ENCODE measurements at regions not wholly inside any gene's neighbourhood (a gene's known extent, or its start where the extent isn't known, plus 50 kb on each side); places are given as distances from the start of the nearest gene placed in this dataset.

DNA sequence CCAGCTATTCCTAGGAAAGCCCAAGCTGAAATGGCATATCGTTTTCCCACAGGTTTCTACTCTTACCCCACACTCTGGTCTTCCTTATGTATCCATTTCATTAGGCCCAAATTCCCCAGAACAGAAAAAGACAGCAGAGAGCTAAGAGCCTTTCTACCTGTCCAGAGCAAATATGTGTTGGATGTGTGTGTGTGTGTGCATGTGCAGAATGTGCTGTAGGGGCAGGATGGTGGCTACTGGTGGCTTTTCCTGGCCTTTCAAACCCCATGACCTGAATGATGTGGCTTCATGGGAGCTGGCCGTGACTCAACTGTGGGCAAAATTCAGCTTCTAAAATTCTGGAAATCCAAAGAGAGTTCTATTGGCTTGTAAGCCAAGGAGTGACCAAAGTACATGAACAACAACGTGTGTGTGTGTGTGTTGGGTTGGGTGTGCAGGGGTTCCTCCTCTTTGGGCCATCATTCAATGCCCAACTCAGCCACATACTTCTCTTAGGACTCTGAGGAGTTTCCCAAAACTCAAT, 421.4 kb upstream of the CADM1 start:
- no peaks in the 10 kb centered on the region for H3K27me3 ChIP-seq (ENCODE audit: control insufficient read depth, insufficient read depth, low read length)

DNA sequence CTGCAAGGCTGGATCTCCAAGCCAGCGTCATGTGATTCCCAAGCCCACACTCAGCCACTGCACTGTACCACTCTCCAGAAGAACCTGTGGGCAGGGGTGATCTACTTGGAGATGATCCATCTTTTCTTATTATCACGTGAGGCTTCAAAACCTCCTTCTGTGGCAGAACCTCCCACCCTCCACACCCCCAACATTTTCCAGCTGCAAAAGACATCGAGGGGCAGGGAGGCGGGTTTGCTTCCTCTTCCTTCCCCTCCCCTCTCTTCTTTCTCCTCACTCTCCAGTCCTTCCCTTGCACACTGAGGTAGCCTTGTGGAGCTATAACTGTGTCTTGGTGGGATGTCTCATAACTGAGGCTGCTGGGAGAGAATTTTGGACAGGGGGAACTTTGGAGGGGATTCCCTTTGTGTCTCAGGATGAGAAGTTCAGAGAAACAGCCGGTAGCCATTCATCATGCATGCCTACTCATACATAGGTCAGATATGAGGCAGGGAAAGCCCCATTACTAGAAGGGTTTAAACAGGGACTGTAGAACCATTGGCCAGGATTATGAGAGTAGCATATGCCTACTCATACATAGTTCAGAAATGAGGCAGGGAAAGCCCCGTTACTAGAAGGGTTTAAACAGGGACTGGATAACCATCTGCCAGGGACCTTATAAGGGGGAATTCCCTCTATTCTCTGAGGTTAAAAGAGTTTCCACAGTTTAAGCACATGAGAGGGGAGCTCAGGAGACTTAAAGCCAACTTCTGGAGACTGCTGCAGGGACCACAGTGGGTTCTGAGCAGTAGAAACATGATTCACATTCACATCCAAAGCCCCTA, 420.7 kb upstream of the CADM1 start:
- Histone ChIP-seq H3K4me3 (ENCODE audit: low read length) (no peak overlapping the region), H3K36me3 (ENCODE audit: control insufficient read depth, low read depth, low read length) (no peaks in the 10 kb centered on the region), H3K9me3 (ENCODE audit: control insufficient read depth, low read depth, low read length) (no peaks in the 10 kb centered on the region), H3K27ac (ENCODE audit: low read length) (no peak overlapping the region), H3K27me3 (ENCODE audit: control insufficient read depth, insufficient read depth, low read length) (no peaks in the 10 kb centered on the region), H3K4me1 (ENCODE audit: control insufficient read depth, low read depth, low read length) (no peaks in the 10 kb centered on the region), H3K9ac (ENCODE audit: low read length) (no peak overlapping the region)

More for the DNA sequence above, 421.4 kb upstream of the CADM1 start:
- H3K4me1 ChIP-seq (ENCODE audit: control insufficient read depth, low read depth, low read length) = no peaks in the 10 kb centered on the region
- no peaks in the 10 kb centered on the region for H3K9me3 ChIP-seq (ENCODE audit: control insufficient read depth, low read depth, low read length)
- H3K9ac ChIP-seq (ENCODE audit: low read length) = no peak overlapping the region
- H3K27ac ChIP-seq (ENCODE audit: low read length) = no peak overlapping the region
- H3K4me3 ChIP-seq (ENCODE audit: low read length) = no peak overlapping the region
- no peaks in the 10 kb centered on the region for H3K36me3 ChIP-seq (ENCODE audit: control insufficient read depth, low read depth, low read length)

DNA sequence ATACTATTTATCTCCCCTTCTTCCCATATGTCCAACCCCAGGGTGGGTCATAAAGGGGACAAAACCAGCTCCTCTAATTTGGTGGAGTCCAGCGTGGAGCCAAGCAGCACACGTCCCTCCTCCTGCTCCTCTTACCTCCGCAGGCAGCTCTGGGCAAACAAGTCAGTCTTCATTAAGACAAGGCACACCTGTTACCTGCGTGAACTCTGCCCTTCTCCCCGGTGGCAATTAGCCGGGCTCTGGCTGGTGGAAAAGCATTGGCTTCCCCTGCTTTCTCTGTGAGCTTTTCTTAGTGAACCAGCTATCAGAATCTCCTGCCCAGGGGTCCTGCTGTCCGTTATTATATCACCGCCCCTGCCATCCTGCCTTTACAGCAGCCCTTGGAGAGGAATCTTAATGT, 418.7 kb upstream of the CADM1 start:
- H3K27ac ChIP-seq (ENCODE audit: low read length) = no peak overlapping the region
- H3K9ac ChIP-seq (ENCODE audit: low read length) = no peak overlapping the region
- H3K4me1 ChIP-seq (ENCODE audit: control insufficient read depth, low read depth, low read length) = peaks cover 2% of the 10 kb centered on the region
- H3K4me3 ChIP-seq (ENCODE audit: low read length) = no peak overlapping the region
- H3K9me3 ChIP-seq (ENCODE audit: control insufficient read depth, low read depth, low read length) = no peaks in the 10 kb centered on the region
- H3K36me3 ChIP-seq (ENCODE audit: control insufficient read depth, low read depth, low read length) = no peaks in the 10 kb centered on the region
- no peaks in the 10 kb centered on the region for H3K27me3 ChIP-seq (ENCODE audit: control insufficient read depth, insufficient read depth, low read length)

DNA sequence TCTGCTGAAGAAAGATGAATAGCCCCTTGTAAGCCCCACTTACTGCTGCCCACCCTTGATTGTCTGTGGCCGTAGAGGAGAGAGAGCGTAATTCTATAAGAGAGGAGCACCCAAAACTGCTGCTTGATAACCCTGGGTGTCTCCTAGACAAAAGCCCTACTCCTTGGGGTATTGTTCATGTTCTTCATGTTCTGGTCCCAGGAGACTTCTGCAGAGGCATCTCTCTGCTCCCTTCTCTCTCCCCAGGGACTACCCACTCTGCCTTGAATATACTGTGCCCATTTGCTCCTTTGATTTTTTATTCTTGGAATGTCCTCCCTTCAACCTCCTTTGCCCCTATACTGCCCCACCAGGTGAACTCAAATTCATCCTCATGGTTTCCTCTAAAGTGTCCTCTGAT, 417.8 kb upstream of the CADM1 start:
- Histone ChIP-seq H3K27me3 (ENCODE audit: control insufficient read depth, insufficient read depth, low read length) (no peaks in the 10 kb centered on the region), H3K4me1 (ENCODE audit: control insufficient read depth, low read depth, low read length) (peaks cover 2% of the 10 kb centered on the region), H3K9ac (ENCODE audit: low read length) (no peak overlapping the region), H3K36me3 (ENCODE audit: control insufficient read depth, low read depth, low read length) (no peaks in the 10 kb centered on the region), H3K4me3 (ENCODE audit: low read length) (no peak overlapping the region), H3K9me3 (ENCODE audit: control insufficient read depth, low read depth, low read length) (no peaks in the 10 kb centered on the region), H3K27ac (ENCODE audit: low read length) (no peak overlapping the region)

DNA sequence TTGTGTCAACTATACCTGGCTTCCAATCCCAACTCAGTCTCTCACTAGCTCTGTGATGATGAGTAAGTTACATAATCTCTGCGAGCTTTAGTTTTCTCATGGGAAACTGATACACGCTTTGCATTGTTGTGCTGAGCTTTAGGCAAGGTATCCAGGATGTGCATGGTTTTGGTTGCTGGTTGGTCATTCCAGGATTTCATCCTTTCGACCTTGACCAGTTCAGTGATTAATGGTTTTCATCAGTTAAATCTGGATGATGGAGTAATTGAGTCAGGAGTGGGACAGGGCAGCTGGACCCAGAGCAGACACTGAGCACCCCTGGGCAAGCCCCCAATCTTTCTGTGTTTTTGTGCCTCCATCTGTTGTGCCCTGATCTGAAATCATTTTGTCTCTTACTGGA, 417.3 kb upstream of the CADM1 start:
- Histone ChIP-seq H3K9ac (ENCODE audit: low read length) (no peak overlapping the region), H3K4me1 (ENCODE audit: control insufficient read depth, low read depth, low read length) (peaks cover 2% of the 10 kb centered on the region), H3K36me3 (ENCODE audit: control insufficient read depth, low read depth, low read length) (no peaks in the 10 kb centered on the region), H3K4me3 (ENCODE audit: low read length) (no peak overlapping the region), H3K9me3 (ENCODE audit: control insufficient read depth, low read depth, low read length) (no peaks in the 10 kb centered on the region), H3K27ac (ENCODE audit: low read length) (no peak overlapping the region), H3K27me3 (ENCODE audit: control insufficient read depth, insufficient read depth, low read length) (no peaks in the 10 kb centered on the region)

DNA sequence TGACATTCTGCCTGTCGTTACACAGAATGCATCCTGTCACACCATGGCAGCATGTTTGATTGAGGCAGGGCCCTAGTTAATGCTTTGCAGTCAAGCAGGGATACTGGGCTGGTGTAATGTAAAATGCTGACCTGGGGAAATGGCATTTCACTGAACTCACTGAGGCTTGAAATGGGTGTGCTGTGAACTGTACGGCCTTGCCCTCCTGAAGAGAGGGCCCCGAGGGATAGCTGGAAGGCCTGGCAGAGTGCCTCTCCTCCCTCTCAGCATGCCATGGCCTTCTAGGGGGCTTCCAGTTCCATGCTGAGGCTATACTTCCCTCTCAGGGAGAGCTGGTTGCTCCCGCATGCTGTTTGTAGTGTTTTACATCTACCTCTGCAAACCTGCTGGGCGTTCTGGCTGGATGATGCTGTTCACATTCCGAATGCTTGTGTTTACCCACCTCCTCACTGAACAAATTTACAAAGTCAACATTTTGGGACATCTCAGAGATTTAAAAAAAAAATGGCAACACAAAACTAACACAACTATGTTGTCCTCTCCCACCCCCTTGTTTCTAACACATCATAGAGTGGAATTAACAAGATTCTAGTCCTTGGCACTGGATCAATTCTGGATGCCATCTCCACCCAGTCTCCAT, 416.7 kb upstream of the CADM1 start:
- H3K27ac ChIP-seq (ENCODE audit: low read length) = no peak overlapping the region
- H3K27me3 ChIP-seq (ENCODE audit: control insufficient read depth, insufficient read depth, low read length) = no peaks in the 10 kb centered on the region
- peaks cover 2% of the 10 kb centered on the region for H3K4me1 ChIP-seq (ENCODE audit: control insufficient read depth, low read depth, low read length)
- H3K9me3 ChIP-seq (ENCODE audit: control insufficient read depth, low read depth, low read length) = no peaks in the 10 kb centered on the region
- H3K36me3 ChIP-seq (ENCODE audit: control insufficient read depth, low read depth, low read length) = no peaks in the 10 kb centered on the region
- no peak overlapping the region for H3K4me3 ChIP-seq (ENCODE audit: low read length)
- H3K9ac ChIP-seq (ENCODE audit: low read length) = no peak overlapping the region

DNA sequence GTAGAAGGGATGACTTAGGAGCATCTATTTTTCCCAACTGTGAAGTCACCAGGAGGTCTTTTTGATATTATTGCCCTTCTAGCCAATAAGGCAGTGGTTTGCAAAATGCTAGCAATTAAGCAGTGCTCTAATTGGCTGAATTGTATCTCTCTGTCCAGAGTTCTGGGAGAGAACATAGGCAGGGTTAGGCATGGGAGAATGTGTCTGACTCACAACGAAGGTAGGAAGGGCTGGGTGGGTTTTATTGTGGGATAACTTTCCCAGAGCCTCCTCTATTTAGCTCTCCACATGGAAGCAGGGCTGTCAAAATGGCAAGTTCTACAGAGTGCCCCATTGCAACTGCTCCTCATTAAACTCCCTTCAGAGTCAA, 415.9 kb upstream of the CADM1 start:
- Histone ChIP-seq H3K27ac (ENCODE audit: low read length) (no peak overlapping the region), H3K4me3 (ENCODE audit: low read length) (no peak overlapping the region), H3K9me3 (ENCODE audit: control insufficient read depth, low read depth, low read length) (no peaks in the 10 kb centered on the region), H3K36me3 (ENCODE audit: control insufficient read depth, low read depth, low read length) (no peaks in the 10 kb centered on the region), H3K9ac (ENCODE audit: low read length) (no peak overlapping the region), H3K27me3 (ENCODE audit: control insufficient read depth, insufficient read depth, low read length) (no peaks in the 10 kb centered on the region), H3K4me1 (ENCODE audit: control insufficient read depth, low read depth, low read length) (peaks cover 2% of the 10 kb centered on the region)

DNA sequence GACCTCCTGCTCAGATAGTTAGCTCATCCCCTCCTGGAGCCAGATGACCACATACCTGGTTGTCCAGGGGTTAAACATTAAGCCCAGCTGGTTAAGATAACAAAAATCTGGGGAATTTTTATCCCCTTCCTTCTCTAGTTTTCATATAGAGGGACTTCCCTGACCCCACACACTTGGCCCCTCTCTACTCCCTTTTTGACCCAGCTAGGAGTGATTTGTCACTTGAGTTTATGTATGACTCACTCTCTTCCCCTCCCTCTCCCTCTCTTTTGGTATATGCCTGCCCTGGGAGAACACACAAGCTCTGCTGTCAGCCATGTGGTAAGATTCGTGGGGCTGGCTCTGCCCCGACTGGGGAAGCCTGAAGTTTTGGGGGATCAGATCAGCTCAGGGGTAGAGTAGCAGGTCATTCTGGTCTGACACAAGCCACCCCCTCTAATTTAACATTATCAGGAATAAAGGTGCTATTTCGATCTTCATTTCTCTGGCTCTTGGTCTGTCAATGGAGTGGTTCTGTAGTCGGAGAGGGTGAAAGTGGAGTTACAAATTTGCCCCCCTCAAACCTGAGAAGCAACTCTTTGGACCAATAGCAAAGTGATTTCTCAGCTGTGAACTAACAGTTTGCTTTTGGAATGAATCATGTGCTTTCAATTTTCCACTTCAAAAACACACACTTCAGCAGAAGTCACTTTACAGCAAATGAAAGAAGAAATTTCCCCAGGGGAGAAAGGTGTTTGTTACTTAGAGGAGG, 415.3 kb upstream of the CADM1 start:
- H3K9me3 ChIP-seq (ENCODE audit: control insufficient read depth, low read depth, low read length) = no peaks in the 10 kb centered on the region
- H3K4me3 ChIP-seq (ENCODE audit: low read length) = no peak overlapping the region
- no peak overlapping the region for H3K9ac ChIP-seq (ENCODE audit: low read length)
- H3K36me3 ChIP-seq (ENCODE audit: control insufficient read depth, low read depth, low read length) = no peaks in the 10 kb centered on the region
- no peak overlapping the region for H3K27ac ChIP-seq (ENCODE audit: low read length)
- no peaks in the 10 kb centered on the region for H3K27me3 ChIP-seq (ENCODE audit: control insufficient read depth, insufficient read depth, low read length)
- H3K4me1 ChIP-seq (ENCODE audit: control insufficient read depth, low read depth, low read length) = peaks cover 2% of the 10 kb centered on the region

DNA sequence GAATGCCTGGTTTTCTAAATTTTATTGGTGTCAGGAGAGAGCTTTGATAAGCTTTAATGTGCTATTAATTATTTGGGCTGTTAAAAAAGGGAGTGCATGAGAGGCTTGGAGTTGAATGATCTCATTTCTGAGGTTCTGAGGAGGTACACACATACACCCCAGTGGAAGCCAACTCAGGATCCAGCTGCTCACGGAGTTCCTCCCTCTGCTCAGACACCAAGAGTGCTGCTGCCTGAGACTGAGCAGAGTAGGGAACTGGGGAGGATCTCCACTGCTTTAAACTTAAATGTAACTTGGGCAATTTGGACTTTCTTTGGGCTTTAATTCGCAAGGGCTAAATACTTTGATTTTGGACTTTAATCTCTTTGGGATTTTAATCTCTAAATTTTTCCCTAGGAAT, 414.4 kb upstream of the CADM1 start:
- H3K27ac ChIP-seq (ENCODE audit: low read length) = no peak overlapping the region
- H3K4me1 ChIP-seq (ENCODE audit: control insufficient read depth, low read depth, low read length) = peaks cover 2% of the 10 kb centered on the region
- no peaks in the 10 kb centered on the region for H3K9me3 ChIP-seq (ENCODE audit: control insufficient read depth, low read depth, low read length)
- no peak overlapping the region for H3K9ac ChIP-seq (ENCODE audit: low read length)
- H3K4me3 ChIP-seq (ENCODE audit: low read length) = no peak overlapping the region
- H3K27me3 ChIP-seq (ENCODE audit: control insufficient read depth, insufficient read depth, low read length) = no peaks in the 10 kb centered on the region
- no peaks in the 10 kb centered on the region for H3K36me3 ChIP-seq (ENCODE audit: control insufficient read depth, low read depth, low read length)

DNA sequence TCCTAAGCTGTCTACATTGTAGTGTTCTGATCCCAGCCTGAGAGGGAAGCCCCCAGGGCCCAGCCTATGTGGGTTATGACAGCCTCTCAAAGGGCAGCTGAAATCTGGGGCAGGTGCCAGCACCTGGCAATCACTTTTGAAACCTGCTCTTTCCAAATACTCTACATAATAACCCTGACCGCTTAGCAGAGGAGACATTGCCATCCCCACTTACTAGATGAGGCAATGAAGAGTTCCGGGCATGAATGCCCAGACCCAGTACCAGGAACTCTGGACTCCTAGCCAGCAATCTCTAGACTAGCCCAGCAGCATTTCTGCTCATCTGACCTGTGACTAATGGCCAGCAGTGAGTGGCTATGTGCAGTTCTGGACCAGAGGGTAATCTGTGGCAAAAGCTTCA, 412.4 kb upstream of the CADM1 start:
- Histone ChIP-seq H3K27me3 (ENCODE audit: control insufficient read depth, insufficient read depth, low read length) (no peaks in the 10 kb centered on the region), H3K9ac (ENCODE audit: low read length) (no peak overlapping the region), H3K4me1 (ENCODE audit: control insufficient read depth, low read depth, low read length) (peaks cover 2% of the 10 kb centered on the region), H3K9me3 (ENCODE audit: control insufficient read depth, low read depth, low read length) (no peaks in the 10 kb centered on the region), H3K27ac (ENCODE audit: low read length) (no peak overlapping the region), H3K36me3 (ENCODE audit: control insufficient read depth, low read depth, low read length) (no peaks in the 10 kb centered on the region), H3K4me3 (ENCODE audit: low read length) (no peak overlapping the region)

DNA sequence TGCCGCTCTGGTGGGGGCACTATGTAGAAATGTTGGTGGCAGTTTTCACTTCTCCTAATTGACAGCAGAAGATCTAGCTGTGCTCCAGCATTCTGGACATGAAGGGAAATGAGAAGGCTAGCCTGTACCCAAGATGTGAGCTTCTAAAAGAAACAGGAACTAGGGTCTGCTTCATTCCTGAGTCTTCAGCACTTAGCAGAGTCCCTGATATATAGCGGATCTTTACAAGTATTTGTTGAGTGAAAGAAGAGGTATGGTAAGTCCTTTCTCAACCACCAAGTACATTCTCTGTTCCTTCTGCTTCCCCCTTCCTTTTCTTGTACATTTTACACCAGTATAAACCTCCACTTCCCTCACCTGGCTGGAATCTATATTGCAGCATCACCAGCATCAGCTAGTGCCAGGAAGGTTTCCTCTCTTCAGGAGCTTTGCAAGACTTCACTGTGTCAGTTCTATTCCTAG, 408.3 kb upstream of the CADM1 start:
- H3K4me1 ChIP-seq (ENCODE audit: control insufficient read depth, low read depth, low read length) = no peaks in the 10 kb centered on the region

More for the DNA sequence above, 408.3 kb upstream of the CADM1 start:
- Histone ChIP-seq H3K27ac (ENCODE audit: low read length) (no peak overlapping the region), H3K4me3 (ENCODE audit: low read length) (no peak overlapping the region), H3K27me3 (ENCODE audit: control insufficient read depth, insufficient read depth, low read length) (no peaks in the 10 kb centered on the region), H3K36me3 (ENCODE audit: control insufficient read depth, low read depth, low read length) (no peaks in the 10 kb centered on the region), H3K9me3 (ENCODE audit: control insufficient read depth, low read depth, low read length) (no peaks in the 10 kb centered on the region), H3K9ac (ENCODE audit: low read length) (no peak overlapping the region)

All from iPS-18a (cell line).